HUES48 (cell line): ENCODE measurements at regions not wholly inside any gene's neighbourhood (a gene's known extent, or its start where the extent isn't known, plus 50 kb on each side); places are given as distances from the start of the nearest gene placed in this dataset.

Source experiments
- H3K27ac ChIP-seq: one replicate; pipeline ENCODE4 v1.7.0; 2013; ENCODE audit warnings: low read depth, low read length, inconsistent platforms
- H3K27me3 ChIP-seq: 2 replicates; pipeline ENCODE4 v1.6.1; 2013; ENCODE audit warnings: mild to moderate bottlenecking, low read length; ENCODE audit not compliant: control insufficient read depth, insufficient read depth
- H3K36me3 ChIP-seq: 2 replicates; pipeline ENCODE4 v1.6.1; 2013; ENCODE audit warnings: low read length; ENCODE audit not compliant: control insufficient read depth, insufficient read depth
- H3K4me1 ChIP-seq: 2 replicates; pipeline ENCODE4 v1.6.1; 2013; ENCODE audit warnings: mild to moderate bottlenecking, low read length; ENCODE audit not compliant: control insufficient read depth, insufficient read depth
- H3K4me3 ChIP-seq: 2 replicates; pipeline ENCODE4 v1.5.1; 2013; ENCODE audit warnings: mild to moderate bottlenecking, low read depth, low read length
- H3K9ac ChIP-seq: 2 replicates; pipeline ENCODE4 v1.6.1; 2013; ENCODE audit warnings: mild to moderate bottlenecking, low read depth, low read length, moderate library complexity
- H3K9me3 ChIP-seq: 2 replicates; pipeline ENCODE4 v1.6.1; 2013; ENCODE audit warnings: low read length; ENCODE audit not compliant: control insufficient read depth, insufficient read depth

GRCh38 chr1:222241410-222241809 lies 306.5 kb downstream of the HHIPL2 start:
- H3K27ac ChIP-seq, result no peak overlapping the region
- no peaks in the 10 kb centered on the region for H3K9me3 ChIP-seq
- H3K4me1 ChIP-seq, result peaks cover 32% of the 10 kb centered on the region
- no peaks in the 10 kb centered on the region for H3K36me3 ChIP-seq
- H3K9ac ChIP-seq, result no peak overlapping the region
- no peaks in the 10 kb centered on the region for H3K27me3 ChIP-seq
- H3K4me3 ChIP-seq, result no peak overlapping the region

DNA sequence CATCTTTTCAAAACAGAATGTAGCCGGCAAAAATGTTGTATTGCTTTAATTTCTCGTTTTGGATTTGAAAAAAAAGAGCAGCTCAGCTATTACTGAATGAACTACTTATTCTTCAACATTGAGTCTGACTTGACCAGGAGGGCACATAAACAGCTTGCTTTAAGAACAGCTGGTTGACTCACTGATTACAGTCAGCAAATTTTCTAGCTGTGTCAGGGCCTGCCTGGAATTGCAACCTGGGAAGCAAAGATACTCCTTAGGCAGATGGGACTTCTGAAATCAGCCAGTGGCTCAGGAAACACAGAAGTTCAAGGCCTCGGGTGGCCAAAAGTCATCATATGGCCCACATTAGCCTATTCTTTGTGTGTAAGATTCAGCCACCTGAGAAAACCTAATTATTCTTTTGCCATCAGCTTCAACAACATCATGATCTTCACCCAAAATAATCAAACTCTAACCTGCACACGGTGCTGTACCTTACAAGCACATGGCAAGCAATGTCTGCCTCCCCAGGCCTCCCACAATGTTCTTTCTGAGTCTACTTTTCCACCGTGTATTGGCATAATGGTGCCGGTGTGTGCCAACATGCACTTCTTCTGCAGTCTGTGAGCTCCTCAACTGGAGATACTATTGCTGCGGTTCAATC lies 307.2 kb downstream of the HHIPL2 start:
- H3K27ac ChIP-seq, result no peak overlapping the region
- H3K27me3 ChIP-seq, result no peaks in the 10 kb centered on the region
- no peaks in the 10 kb centered on the region for H3K36me3 ChIP-seq
- H3K4me3 ChIP-seq, result no peak overlapping the region
- no peak overlapping the region for H3K9ac ChIP-seq
- peaks cover 31% of the 10 kb centered on the region for H3K4me1 ChIP-seq
- H3K9me3 ChIP-seq, result no peaks in the 10 kb centered on the region

- H3K9ac ChIP-seq, result no peak overlapping the region
- H3K4me3 ChIP-seq, result no peak overlapping the region
- peaks cover 26% of the 10 kb centered on the region for H3K4me1 ChIP-seq
- H3K36me3 ChIP-seq, result no peaks in the 10 kb centered on the region
- H3K9me3 ChIP-seq, result no peaks in the 10 kb centered on the region
- H3K27me3 ChIP-seq, result no peaks in the 10 kb centered on the region
- H3K27ac ChIP-seq, result no peak overlapping the region
These were observed 308.8 kb downstream of the HHIPL2 start for GRCh38 chr1:222239130-222239529.

DNA sequence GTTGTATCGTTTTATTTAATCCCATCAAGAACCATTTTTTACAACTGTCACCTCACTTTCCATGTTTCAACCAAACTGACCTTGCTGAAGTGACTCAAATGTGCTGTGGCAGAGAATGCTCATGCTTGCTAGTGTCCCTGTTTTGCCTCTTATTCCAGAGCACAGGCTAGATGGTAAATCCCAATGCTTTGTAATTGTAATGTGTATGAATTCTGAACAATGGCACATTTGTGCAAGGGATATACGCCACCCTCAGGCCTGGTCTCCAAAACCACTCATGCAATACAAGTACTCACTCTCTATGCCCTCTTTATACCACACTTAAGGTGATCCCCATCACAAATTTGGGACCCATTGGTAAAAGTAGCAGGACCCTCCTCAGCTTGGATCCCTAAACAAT lies 313.6 kb downstream of the HHIPL2 start:
- H3K4me1 ChIP-seq, result no peaks in the 10 kb centered on the region
- no peak overlapping the region for H3K4me3 ChIP-seq
- no peak overlapping the region for H3K27ac ChIP-seq
- H3K27me3 ChIP-seq, result no peaks in the 10 kb centered on the region
- H3K9ac ChIP-seq, result no peak overlapping the region
- H3K9me3 ChIP-seq, result no peaks in the 10 kb centered on the region
- H3K36me3 ChIP-seq, result no peaks in the 10 kb centered on the region

DNA sequence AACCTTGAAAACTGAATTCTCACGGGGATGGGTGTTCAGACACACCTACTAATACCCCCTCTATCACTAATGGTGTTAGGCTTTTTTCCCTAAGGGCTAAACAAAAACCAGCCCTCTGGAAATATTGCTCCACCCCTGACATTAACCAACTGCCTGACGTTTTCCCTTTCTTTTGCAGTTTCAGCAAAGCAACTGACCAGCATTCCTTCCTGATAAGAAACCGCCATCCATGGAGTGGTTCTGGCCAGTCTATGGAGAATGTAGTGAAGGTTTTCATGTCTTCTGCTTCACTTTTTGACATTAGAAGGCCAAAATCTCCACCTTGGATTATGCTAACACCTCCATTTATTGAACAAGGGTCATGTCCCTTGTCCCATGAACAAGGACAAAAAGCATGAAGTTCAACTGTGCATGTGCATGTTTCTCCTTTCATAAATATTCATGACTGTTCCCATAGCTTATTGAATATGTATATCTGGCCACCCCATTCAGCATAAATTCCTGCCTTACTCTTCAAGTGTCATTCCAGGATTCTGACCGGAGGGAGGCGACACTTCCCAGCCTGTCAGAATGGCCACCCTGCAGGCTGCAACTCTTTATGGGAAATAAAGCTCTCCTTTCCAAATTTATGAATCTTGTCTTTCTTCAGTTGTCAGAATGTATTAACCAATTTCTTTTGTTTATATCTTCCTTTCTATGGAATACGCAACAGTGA lies 314.3 kb downstream of the HHIPL2 start:
- Histone ChIP-seq H3K4me3 (no peak overlapping the region), H3K27ac (no peak overlapping the region), H3K27me3 (no peaks in the 10 kb centered on the region), H3K36me3 (no peaks in the 10 kb centered on the region), H3K4me1 (no peaks in the 10 kb centered on the region), H3K9me3 (no peaks in the 10 kb centered on the region), H3K9ac (no peak overlapping the region)

GRCh38 chr1:222232842-222233241 lies 315.1 kb downstream of the HHIPL2 start:
- no peaks in the 10 kb centered on the region for H3K27me3 ChIP-seq
- H3K4me1 ChIP-seq, result no peaks in the 10 kb centered on the region
- H3K4me3 ChIP-seq, result no peak overlapping the region

GRCh38 chr1:222229672-222230312 lies 318.1 kb downstream of the HHIPL2 start:
- Histone ChIP-seq H3K9me3 (no peaks in the 10 kb centered on the region), H3K27ac (no peak overlapping the region), H3K9ac (no peak overlapping the region), H3K27me3 (no peaks in the 10 kb centered on the region), H3K36me3 (no peaks in the 10 kb centered on the region), H3K4me3 (no peak overlapping the region), H3K4me1 (no peaks in the 10 kb centered on the region)

More at GRCh38 chr1:222232842-222233241, 315.1 kb downstream of the HHIPL2 start:
- no peaks in the 10 kb centered on the region for H3K9me3 ChIP-seq
- no peak overlapping the region for H3K9ac ChIP-seq
- H3K27ac ChIP-seq, result no peak overlapping the region
- no peaks in the 10 kb centered on the region for H3K36me3 ChIP-seq

DNA sequence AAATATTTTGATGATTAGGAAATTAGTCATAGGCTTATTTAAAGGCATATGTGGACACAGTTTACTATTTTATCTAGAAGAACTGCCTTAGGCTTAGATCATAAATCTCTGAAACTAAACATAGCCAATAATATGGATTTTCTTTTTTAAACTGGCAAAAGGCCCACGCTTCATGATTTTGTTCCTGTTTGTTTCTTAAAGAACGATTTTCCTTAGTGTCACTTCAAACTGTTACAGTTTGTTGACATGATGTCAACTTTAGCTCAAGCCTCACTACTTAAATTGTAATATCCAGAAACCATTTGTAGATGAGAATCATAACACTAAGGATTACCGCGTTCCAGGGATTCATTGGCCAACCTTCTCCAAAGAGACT lies 322.6 kb downstream of the HHIPL2 start:
- no peak overlapping the region for H3K27ac ChIP-seq
- no peaks in the 10 kb centered on the region for H3K36me3 ChIP-seq
- H3K4me1 ChIP-seq, result peaks cover 11% of the 10 kb centered on the region; the same call in 1 of the 2 replicates
- peaks cover 17% of the 10 kb centered on the region for H3K9me3 ChIP-seq
- no peak overlapping the region for H3K9ac ChIP-seq
- no peaks in the 10 kb centered on the region for H3K27me3 ChIP-seq
- no peak overlapping the region for H3K4me3 ChIP-seq

- H3K36me3 ChIP-seq, result no peaks in the 10 kb centered on the region
- H3K9ac ChIP-seq, result no peak overlapping the region
- peaks cover 22% of the 10 kb centered on the region for H3K9me3 ChIP-seq
- no peak overlapping the region for H3K27ac ChIP-seq
- peaks cover 11% of the 10 kb centered on the region; the same call in 1 of the 2 replicates for H3K4me1 ChIP-seq
- no peaks in the 10 kb centered on the region for H3K27me3 ChIP-seq
- H3K4me3 ChIP-seq, result no peak overlapping the region
These were observed 323.1 kb downstream of the HHIPL2 start for GRCh38 chr1:222224636-222225315.

GRCh38 chr1:222224156-222224555 lies 323.7 kb downstream of the HHIPL2 start:
- H3K36me3 ChIP-seq, result no peaks in the 10 kb centered on the region
- no peaks in the 10 kb centered on the region for H3K27me3 ChIP-seq
- no peak overlapping the region for H3K9ac ChIP-seq
- peaks cover 11% of the 10 kb centered on the region; the same call in 1 of the 2 replicates for H3K4me1 ChIP-seq
- H3K9me3 ChIP-seq, result peaks cover 27% of the 10 kb centered on the region
- no peak overlapping the region for H3K4me3 ChIP-seq
- no peak overlapping the region for H3K27ac ChIP-seq
